Cerebellar cortex (tissue), 1 donor: ENCODE measurements at regions not wholly inside any gene's neighbourhood (a gene's known extent, or its start where the extent isn't known, plus 50 kb on each side); places are given as distances from the start of the nearest gene placed in this dataset.

ENCODE experiments used
- DNase-seq: peaks from one replicate; pipeline ENCODE4 v3.0.0-alpha.2; 2015; ENCODE audit warnings: low spot score

GRCh38 chr3:24763393-24763792, 268.7 kb upstream of the THRB start:
- no peak for DNase-seq

GRCh38 chr3:24764236-24764915, 269.7 kb upstream of the THRB start:
- DNase-seq = no peak

GRCh38 chr3:24765399-24765798, 270.7 kb upstream of the THRB start:
- DNase-seq = no peak

GRCh38 chr3:24769918-24770317, 275.3 kb upstream of the THRB start:
- no peak for DNase-seq

- peak; percentile 42 for DNase-seq
Observed at GRCh38 chr3:24773798-24774197, 279.1 kb upstream of the THRB start.

- DNase-seq = no peak
Observed at GRCh38 chr3:24780991-24781390, 286.3 kb upstream of the THRB start.

GRCh38 chr3:24781454-24781853, 286.8 kb upstream of the THRB start:
- no peak for DNase-seq

GRCh38 chr3:24793896-24794295, 299.2 kb upstream of the THRB start:
- no peak for DNase-seq

GRCh38 chr3:24802614-24803013, 308.0 kb upstream of the THRB start:
- DNase-seq = no peak

GRCh38 chr3:24804095-24804494, 309.4 kb upstream of the THRB start:
- no peak for DNase-seq

- no peak for DNase-seq
Observed at GRCh38 chr3:24810881-24811280, 316.2 kb upstream of the THRB start.

GRCh38 chr3:24812116-24812515, 317.5 kb upstream of the THRB start:
- DNase-seq = no peak

- no peak for DNase-seq
Observed at GRCh38 chr3:24818055-24818454, 323.4 kb upstream of the THRB start.

GRCh38 chr3:24828011-24828410, 333.4 kb upstream of the THRB start:
- no peak for DNase-seq

GRCh38 chr3:24828551-24828950, 333.9 kb upstream of the THRB start:
- no peak for DNase-seq

GRCh38 chr3:24829011-24829581, 334.4 kb upstream of the THRB start:
- DNase-seq = no peak

- DNase-seq = peak; percentile 5
Observed at GRCh38 chr3:24829629-24830229, 335.1 kb upstream of the THRB start.

- no peak for DNase-seq
Observed at GRCh38 chr3:24830230-24831152, 335.8 kb upstream of the THRB start.

GRCh38 chr3:24831221-24831620, 336.6 kb upstream of the THRB start:
- DNase-seq = no peak

- DNase-seq = no peak
Observed at GRCh38 chr3:24832891-24833290, 338.2 kb upstream of the THRB start.

GRCh38 chr3:24834442-24834841, 339.8 kb upstream of the THRB start:
- DNase-seq = no peak

GRCh38 chr3:24835510-24835909, 340.9 kb upstream of the THRB start:
- no peak for DNase-seq

- no peak for DNase-seq
Observed at GRCh38 chr3:24837601-24838000, 343.0 kb upstream of the THRB start.
